ENCODE measurements at regions not wholly inside any gene's neighbourhood (a gene's known extent, or its start where the extent isn't known, plus 50 kb on each side); places are given as distances from the start of the nearest gene placed in this dataset.

- Histone ChIP-seq H3K4me3 (replicated peaks; ENCODE audit: low read depth, low read length) (no peak overlapping the region), H3K36me3 (ENCODE audit: control insufficient read depth, insufficient read depth, low read length) (no peaks in the 10 kb centered on the region), H3K27me3 (replicated peaks; ENCODE audit: control insufficient read depth, insufficient read depth, low read length) (no peaks in the 10 kb centered on the region)
- DNase-seq (ENCODE audit: extremely low read depth, insufficient read length): no peak
- TF ChIP-seq CTCF (IDR thresholded peaks at IDR 0.05; ENCODE audit: insufficient read depth, low read length, poor library complexity, severe bottlenecking): no peak
These were observed 337.1 kb upstream of the MPDZ start for GRCh38 chr9:13616491-13617035.

- H3K27me3 ChIP-seq (replicated peaks; ENCODE audit: control insufficient read depth, insufficient read depth, low read length): no peaks in the 10 kb centered on the region
- TF ChIP-seq CTCF (IDR thresholded peaks at IDR 0.05; ENCODE audit: insufficient read depth, low read length, poor library complexity, severe bottlenecking): no peak
- DNase-seq (ENCODE audit: extremely low read depth, insufficient read length): no peak
- H3K4me3 ChIP-seq (replicated peaks; ENCODE audit: low read depth, low read length): no peak overlapping the region
- H3K36me3 ChIP-seq (ENCODE audit: control insufficient read depth, insufficient read depth, low read length): no peaks in the 10 kb centered on the region
These were observed 336.4 kb upstream of the MPDZ start for GRCh38 chr9:13615660-13616490.

GRCh38 chr9:13614060-13614459 lies 334.6 kb upstream of the MPDZ start:
- no peak for TF ChIP-seq CTCF (IDR thresholded peaks at IDR 0.05; ENCODE audit: insufficient read depth, low read length, poor library complexity, severe bottlenecking)

GRCh38 chr9:13613296-13613695 lies 333.8 kb upstream of the MPDZ start:
- Histone ChIP-seq H3K36me3 (ENCODE audit: control insufficient read depth, insufficient read depth, low read length) (no peaks in the 10 kb centered on the region), H3K4me3 (replicated peaks; ENCODE audit: low read depth, low read length) (no peak overlapping the region), H3K27me3 (replicated peaks; ENCODE audit: control insufficient read depth, insufficient read depth, low read length) (no peaks in the 10 kb centered on the region)
- no peak for DNase-seq (ENCODE audit: extremely low read depth, insufficient read length)
- no peak for TF ChIP-seq CTCF (IDR thresholded peaks at IDR 0.05; ENCODE audit: insufficient read depth, low read length, poor library complexity, severe bottlenecking)

More at GRCh38 chr9:13614060-13614459, 334.6 kb upstream of the MPDZ start:
- no peak overlapping the region for H3K4me3 ChIP-seq (replicated peaks; ENCODE audit: low read depth, low read length)
- no peak for DNase-seq (ENCODE audit: extremely low read depth, insufficient read length)
- no peaks in the 10 kb centered on the region for H3K36me3 ChIP-seq (ENCODE audit: control insufficient read depth, insufficient read depth, low read length)
- no peaks in the 10 kb centered on the region for H3K27me3 ChIP-seq (replicated peaks; ENCODE audit: control insufficient read depth, insufficient read depth, low read length)

GRCh38 chr9:13608451-13608850 lies 329.0 kb upstream of the MPDZ start:
- Histone ChIP-seq H3K36me3 (ENCODE audit: control insufficient read depth, insufficient read depth, low read length) (no peaks in the 10 kb centered on the region), H3K27me3 (replicated peaks; ENCODE audit: control insufficient read depth, insufficient read depth, low read length) (no peaks in the 10 kb centered on the region), H3K4me3 (replicated peaks; ENCODE audit: low read depth, low read length) (no peak overlapping the region)
- no peak for TF ChIP-seq CTCF (IDR thresholded peaks at IDR 0.05; ENCODE audit: insufficient read depth, low read length, poor library complexity, severe bottlenecking)
- no peak for DNase-seq (ENCODE audit: extremely low read depth, insufficient read length)
